Epidermal melanocyte (primary cell): ENCODE measurements at regions not wholly inside any gene's neighbourhood (a gene's known extent, or its start where the extent isn't known, plus 50 kb on each side); places are given as distances from the start of the nearest gene placed in this dataset.
"Not testable (repeated sequence)": the region's sequence is repeated elsewhere in the genome, so short reads cannot be mapped to it uniquely, and the experiment has no call there.

Source experiments
- DNase-seq: peaks from one replicate; pipeline ENCODE4 v3.0.0; 2011; ENCODE audit warnings: low spot score; ENCODE audit not compliant: insufficient read length

DNA sequence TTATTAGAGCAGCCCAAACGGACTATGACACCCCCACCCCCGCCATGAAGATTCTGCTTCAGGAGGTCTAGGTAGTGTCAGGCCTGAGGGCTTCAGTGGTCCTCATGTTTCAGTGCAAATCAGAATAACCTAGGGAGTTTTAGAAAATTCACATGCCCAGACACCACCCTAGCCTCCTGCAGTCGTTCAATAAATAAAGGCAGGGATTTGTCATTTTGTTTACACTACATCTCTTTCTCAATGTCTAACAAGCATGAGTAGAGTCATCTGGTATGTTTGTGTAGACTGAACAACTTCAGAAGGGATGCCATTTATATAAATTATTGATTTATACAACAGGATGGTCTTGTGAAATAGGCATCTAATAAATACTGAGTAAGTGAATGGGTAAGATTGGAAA, 112.1 kb upstream of the SERPINE2 start:
- no peak for DNase-seq

GRCh38 chr2:224148058-224148457, 109.0 kb upstream of the SERPINE2 start:
- not testable (repeated sequence) for DNase-seq

DNA sequence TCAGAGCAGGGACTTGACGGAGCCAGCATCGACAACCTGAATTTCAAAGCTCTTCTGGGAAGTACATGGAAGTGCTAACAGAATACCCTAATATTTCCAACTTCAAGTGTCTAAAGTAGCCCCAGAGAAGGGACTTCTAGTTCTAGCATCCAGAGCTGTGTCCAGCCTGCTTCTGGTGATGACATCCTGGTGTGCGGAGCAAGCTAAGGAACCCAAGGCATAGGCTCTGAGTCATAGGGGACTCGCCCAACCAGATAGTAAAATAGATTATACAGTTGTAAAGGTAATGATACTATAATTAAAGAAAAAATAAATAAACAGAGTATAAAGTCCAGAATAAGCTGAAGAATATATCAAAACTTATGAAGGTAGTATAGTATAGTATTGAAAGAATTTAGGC, 108.1 kb upstream of the SERPINE2 start:
- no peak for DNase-seq

- DNase-seq: no peak
These were observed 107.5 kb upstream of the SERPINE2 start for GRCh38 chr2:224146356-224147160.

DNA sequence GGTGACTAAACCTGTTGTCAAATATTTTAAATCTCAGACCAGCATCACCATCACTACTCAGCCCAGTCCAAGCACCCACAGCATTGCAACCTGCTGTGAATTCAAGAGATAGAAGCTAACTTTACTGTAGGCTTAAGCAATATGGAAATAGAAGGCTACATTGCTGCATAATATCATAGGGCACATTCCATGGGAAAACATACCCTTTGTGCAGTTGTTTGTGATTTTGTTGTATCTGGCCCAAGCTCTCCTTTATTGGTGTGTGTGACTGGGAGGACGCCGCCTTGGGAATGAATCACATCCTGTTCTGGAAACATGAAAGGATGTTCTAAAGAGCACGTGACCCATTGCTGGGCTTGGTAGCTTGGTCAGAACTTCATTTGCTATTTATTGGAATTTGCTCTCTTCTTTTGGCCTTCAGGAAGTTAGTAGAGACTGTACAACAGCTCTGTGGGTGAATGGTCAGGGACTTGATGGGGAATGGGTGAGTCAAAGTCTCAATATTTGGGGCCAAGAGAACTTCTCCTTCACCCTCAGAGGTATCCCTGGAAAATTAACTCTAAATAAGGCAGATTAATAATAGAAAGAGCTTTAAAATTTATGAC, 106.8 kb upstream of the SERPINE2 start:
- DNase-seq: peak; percentile 50

- no peak for DNase-seq
These were observed 104.4 kb upstream of the SERPINE2 start for GRCh38 chr2:224143526-224143925.

GRCh38 chr2:224142397-224143312, 103.6 kb upstream of the SERPINE2 start:
- no peak for DNase-seq

- DNase-seq: no peak
These were observed 102.2 kb upstream of the SERPINE2 start for GRCh38 chr2:224141304-224141703.

DNA sequence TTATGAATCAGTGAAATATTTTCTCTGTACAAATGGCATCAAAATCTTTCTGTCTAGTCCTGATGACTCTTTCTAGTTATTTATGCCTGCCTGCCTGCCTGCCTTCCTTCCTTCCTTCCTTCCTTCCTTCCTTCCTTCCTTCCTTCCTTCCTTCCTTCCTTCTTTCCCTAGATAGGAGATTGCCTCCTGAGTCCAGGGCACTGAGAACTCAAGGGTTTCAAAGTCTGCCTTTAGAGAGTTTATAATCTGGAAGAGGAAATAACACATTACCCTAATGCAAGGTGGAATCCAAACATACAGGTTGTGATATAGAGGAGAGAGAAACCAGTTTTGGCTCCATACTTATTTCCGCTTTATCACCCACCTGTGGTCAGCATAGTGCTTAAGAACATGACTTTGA, 98.1 kb upstream of the SERPINE2 start:
- DNase-seq: no peak

- DNase-seq: no peak
These were observed 97.3 kb upstream of the SERPINE2 start for GRCh38 chr2:224136396-224136795.

DNA sequence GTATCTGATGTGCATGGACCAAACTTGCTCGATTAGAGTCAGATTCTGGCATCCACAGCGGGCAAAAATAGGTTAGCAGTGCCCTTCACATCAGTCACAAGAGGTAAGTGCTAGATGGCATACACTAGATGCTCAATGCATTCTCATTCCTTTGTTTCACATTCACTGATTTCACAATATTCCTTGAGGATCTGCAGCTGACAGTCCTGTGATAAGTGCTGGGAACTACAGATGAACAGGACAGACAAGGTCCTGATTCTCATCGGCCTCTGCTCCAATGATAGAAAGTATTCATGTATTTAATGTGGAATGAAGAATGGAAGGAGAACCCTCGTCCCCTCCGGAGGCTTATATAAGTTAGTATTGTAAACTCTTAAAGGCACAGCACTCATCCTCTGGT, 96.8 kb upstream of the SERPINE2 start:
- no peak for DNase-seq

DNA sequence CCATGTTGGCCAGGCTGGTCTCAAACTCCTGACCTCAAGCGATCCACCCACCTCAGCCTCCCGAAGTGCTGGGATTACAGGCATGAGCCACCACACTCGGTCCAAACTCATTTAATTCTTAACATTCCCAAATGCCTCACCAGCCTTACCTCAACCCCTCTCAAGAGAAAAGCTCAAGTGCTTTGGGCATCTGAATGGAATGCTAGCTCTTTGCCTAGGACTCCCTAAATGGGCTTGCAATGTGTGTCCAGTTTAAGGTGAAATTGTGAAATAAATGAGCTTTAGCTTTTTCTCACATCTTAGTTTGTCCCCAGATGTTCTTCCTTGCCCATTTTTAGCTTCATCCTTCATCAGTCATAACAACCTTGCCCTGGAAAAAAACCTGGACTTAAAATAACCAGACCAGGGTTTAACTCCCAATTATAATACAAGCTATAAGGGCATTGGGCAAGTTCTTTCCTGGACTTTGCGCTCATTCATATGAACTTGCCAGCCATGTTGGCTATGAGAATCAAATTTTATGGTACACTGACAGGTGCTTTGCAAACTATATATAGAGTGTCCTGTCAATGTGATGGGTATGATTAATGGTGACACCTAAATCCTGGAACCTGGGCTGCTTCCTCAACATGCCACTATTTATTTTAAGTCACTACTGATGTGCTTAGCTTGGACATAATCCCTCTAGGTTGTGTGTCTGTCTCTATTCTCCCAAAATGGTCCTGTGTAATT, 95.1 kb upstream of the SERPINE2 start:
- DNase-seq: no peak

- DNase-seq: no peak
These were observed 94.3 kb upstream of the SERPINE2 start for GRCh38 chr2:224133387-224133786.

DNA sequence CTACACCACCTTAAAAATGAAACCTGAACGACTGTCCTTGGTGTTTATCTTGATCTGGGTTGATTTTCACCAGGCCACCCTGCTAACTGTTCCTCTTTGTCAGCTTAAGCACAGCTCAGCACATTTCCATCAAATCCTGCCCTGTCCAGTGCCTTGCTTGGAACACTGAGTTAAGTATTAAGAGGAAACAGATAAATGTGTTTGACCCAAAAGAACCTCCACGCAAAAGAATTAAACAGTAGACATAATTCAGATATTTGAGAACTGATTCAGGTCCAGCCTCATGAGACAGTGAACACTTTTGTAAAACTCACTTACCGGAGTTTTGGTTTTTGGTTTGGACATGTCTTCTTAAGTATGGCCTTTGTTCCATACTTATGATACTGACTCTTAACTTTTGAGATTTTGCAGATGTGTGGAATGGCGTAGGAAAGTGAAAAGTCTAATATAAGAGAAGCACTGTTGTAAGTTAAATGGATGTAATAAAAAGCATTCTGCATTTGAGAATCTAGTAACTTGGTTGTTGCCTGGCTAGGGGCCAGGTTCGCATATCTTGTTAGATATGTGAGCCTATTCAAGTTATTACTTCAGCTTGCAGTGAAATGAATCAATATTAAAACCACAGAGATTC, 88.9 kb upstream of the SERPINE2 start:
- DNase-seq: no peak

DNA sequence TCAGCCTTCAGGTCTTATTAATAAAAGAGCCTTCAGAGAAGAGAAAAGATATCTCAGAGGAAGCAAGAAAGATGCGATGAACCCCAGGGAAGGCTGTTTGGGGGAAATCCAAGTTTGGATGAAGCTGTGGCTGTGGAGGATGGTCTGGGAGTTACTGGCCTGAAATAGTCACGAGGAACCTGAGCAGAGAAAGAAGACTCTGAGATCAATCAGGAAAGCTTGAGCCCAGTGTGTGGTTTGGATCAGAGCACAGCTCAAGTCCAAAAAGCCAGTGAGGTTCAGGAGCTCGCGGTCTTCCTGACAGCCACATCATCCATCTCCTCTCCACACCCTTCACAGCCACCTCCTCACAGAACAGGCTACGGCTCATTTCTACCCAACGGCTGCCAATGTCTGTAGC, 87.4 kb upstream of the SERPINE2 start:
- DNase-seq: no peak

GRCh38 chr2:224126003-224126402, 86.9 kb upstream of the SERPINE2 start:
- no peak for DNase-seq

- no peak for DNase-seq
These were observed 83.5 kb upstream of the SERPINE2 start for GRCh38 chr2:224122542-224122941.

DNA sequence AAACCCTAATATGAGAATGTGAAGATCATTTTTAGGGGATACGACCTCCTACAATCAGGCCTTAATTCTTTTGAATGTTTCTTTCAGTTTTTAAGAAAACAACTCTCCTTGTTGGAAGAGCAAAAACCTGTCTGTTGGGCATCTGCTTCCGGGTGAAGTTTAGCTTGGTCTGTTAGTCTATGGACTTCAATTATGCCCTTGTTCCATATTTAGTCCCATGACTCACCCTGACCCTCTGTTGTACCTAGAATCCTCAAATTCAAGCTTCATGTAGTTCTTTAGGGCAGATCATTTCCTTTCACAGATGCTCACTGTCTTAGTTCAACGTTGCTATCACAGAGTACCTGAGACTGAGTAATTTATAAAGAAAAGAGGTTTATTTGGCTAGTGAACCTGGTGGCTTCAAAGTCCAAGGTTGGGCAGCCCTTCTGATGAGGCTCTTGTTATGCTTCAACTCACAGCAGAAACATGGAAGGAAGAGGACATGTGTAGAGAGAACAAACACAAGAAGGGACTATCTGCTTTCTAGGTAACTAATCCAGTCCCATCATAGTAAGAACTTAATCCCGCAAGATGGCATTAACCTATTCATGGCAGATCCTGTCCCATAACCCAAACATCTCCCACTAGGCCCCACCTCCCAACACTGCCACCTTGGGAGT, 82.5 kb upstream of the SERPINE2 start:
- DNase-seq: no peak

DNA sequence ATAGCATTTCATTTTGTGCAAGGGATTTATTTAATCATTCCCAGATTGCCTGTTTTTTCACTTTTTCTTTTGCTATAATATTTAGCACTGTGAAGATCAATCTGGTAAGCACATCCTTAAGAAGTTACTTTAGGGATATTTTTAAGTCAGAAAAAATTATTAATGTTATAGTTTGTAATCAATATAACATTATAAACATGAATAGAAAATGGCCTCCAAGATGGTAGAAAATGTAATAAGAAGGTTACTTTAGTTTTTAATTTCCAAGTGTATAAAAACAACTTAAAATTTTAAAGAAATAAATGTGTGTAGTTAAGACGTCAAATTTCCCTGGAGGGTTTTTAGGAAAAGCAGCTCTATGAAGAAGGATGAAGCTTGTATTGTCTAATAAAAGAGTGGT, 81.9 kb upstream of the SERPINE2 start:
- DNase-seq: no peak

DNA sequence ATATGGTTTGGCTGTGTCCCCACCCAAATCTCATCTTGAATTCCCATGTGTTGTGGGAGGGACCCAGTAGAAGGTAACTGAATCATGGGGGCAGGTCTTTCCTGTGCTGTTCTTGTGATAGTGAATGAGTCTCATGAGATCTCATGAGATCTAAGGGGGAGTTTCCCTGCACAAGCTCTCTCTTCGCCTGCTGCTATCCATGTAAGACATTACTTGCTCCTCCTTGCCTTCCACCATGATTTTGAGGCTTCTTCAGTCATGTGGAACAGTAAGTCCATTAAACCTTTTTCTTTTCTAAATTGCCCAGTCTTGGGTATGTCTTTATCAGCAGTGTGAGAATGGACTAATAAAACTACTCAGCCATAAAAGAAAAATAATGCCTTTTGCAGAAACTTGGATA, 80.8 kb upstream of the SERPINE2 start:
- DNase-seq: not testable (repeated sequence)
